Dermis blood vessel endothelial cell (primary cell): ENCODE measurements at regions not wholly inside any gene's neighbourhood (a gene's known extent, or its start where the extent isn't known, plus 50 kb on each side); places are given as distances from the start of the nearest gene placed in this dataset.
"Not testable (repeated sequence)": the region's sequence is repeated elsewhere in the genome, so short reads cannot be mapped to it uniquely, and the experiment has no call there.

Experiments used
- DNase-seq: peaks from one replicate; pipeline ENCODE4 v3.0.0; 2010

DNA sequence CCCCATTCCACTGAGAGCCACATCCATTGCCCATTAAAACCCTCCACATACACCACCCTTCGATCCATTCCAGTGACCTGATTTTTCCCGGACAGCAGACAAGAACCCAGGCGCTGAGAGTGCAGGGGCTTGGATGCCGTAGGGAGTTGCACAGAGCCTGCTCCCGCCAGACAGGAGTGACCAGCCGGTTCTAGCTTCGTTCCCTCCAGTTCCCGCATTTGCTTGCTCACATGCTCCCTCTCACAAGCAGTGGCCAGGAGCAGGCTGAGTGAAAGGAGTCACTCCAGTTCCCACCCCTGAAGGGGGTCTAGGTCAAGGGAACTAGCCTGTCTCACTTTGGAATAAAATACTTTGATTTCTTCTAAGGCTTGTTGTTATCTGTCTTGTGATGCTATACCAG lies 119.5 kb downstream of the SKIDA1 start:
- DNase-seq, result no peak

DNA sequence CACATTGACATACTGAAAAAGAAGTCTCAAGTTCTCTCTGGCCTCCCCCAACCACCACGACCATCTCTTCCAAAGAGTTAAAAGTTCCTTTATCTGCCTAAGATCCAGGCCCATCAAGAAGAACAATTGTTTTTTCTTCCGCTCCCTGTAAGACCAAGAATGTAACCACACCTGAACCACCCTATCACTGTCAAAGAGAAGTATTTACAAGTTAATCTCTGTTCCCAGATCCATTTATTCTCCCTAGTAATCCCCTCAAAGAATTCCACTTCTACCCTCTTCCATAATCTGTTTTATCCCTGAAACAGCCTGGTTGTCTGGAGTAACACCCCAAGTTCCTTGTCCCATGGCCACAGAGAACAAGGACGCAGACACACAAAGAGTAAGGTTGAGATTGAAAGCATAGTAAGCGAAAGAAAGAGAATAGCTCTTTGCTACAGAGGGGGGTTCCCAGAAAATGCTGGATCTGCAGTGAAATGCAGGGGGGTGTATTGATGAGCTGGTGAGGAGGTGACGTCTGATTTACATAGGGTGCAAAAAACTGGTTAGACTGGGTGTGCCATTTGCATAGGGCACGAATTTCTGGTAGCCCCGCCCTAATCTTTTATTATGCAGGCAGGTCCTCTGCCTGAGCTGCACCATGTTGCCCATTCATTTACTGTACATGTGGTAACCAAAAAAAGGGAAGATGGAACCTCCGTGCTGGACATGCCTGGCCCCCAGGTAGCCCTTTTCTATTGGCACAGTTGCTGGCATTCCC lies 122.0 kb downstream of the SKIDA1 start:
- no peak for DNase-seq

DNA sequence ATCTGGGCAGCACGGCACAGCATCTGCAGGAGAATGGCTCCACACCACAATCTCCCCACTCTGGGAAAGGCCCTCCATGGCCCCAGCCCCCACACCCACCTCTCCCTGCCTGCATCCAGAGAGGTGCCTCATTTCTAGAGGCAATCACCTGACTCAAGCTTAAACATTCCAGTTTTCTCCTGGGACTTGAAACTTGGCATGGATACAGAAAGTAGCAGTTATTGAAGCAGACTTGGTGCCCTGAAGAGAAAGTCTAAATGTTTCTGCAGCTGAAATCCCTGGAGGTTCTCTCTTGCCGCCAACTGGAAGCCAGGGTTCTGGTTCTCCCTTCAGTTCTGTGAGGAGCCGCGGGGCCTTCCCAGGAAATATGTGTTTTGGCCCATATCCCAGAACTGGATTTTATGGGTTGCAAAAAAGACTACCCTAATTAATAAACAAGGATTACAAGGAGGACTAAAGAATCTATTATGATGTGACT lies 122.8 kb downstream of the SKIDA1 start:
- DNase-seq, result peak; percentile 35

DNA sequence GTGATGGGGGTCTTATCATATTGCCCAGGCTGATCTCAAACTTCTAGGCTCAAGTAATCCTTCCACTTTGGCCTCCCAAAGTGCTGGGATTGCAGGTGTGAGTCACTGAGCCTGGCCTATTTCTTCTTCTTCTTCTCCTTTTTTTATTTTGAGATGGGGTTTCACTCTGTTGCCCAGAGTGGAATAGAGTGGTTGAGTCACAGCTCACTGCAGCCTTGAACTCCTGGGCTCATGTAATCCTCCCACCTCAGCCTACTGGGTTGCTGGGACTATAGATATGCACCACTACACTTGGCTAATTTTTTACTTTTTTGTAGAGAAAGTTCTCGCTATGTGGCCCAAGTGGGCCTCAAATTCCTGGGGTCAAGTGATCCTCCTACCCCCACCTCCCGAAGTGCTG lies 124.3 kb downstream of the SKIDA1 start:
- no peak for DNase-seq

DNA sequence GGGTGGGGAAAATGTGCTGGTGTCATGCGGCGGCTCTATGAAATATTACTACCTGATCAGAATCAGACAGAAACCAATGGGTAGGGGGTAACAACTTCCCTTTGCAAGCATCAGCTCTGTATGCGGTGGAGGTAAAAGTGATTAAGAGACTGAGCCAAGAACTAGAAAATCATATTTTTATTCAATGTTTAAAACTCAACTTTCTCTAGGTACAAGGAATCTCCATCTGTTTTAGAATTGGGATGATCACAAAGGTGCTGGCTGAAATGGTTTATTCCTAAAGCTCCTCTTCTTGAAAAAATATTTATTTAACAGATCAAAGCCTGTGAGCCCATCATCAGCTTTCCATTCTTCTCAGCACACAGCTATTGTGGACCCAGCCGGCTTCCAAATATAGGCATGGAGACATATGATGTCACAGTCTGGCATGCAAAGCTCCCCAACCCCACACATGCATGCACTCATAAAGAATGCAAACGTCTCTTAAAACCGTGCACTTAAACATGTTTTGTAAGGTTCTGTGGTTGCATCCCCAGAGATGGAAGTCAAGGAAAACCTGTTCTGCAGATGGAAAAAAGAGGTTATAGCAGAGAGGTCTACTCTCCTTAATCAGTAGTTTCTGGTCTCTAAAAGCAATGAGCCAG lies 126.0 kb downstream of the SKIDA1 start:
- DNase-seq, result peak; percentile 73

DNA sequence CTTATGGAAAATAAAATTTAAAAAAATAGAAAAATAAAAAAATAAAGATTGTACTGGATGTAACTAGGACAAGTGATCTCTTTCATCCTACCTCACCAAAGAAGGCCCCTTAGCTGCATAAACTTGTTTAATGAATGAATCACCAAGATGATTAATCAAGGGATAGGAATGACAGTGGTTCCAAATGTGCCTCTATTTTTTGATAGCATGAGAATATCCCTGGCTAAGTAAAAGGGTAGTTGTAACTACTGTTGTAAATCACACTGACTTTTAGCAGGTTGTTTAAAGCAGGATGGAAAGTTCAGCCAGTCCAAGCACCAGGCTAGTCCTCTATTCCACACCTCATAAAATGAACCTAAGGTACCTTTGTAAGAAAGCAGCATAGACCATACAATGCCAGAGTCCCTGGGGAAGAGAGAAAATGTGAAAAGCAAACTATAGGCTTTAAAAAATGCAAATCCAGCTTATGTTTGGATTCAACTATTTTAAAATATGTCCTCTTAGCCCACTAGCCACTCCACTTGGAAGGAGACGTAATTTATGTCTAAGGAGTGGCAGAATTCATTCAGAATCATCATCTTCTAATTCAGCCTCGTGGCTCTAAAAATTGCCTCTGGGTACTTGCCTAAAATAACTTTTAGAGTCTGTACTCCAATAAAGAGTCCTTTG lies 126.8 kb downstream of the SKIDA1 start:
- no peak for DNase-seq

DNA sequence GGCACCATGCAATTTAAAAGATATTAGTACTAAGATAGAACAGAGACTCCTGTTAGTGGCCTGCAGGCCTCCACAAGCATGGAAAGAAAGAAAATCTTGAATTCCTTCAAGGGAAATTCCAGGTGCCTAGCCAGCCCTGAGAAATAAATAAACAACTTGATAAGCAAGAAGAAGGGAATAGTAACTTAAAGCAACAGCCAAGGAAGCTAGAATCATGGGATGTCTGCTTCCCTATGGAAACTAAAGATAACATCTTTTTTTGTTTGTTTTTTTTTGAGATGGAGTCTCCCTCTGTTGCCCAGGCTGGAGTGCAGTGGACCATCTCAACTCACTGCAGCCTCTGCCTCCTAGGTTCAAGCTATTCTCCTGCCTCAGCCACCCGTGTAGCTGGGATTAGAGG lies 128.6 kb downstream of the SKIDA1 start:
- no peak for DNase-seq

DNA sequence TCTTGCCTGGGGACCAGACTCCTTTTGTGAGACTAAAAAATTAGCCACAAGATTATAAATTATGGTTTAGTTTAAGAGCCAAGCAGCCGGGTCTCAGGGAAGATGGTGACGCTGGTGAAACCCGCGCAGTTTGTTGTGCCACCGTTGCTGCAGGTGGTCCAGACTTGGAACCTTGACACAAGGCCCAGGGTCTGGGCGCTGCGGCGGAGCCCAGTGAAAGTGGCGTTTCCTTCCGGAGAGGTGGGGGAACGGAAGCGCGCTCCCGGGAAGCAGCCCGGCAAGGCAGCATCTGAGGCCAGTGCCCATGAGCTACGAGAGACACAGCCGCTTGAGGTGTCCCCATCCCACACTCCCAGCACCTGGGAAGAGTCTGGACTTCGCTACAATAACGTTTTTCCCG lies 131.6 kb downstream of the SKIDA1 start:
- no peak for DNase-seq

DNA sequence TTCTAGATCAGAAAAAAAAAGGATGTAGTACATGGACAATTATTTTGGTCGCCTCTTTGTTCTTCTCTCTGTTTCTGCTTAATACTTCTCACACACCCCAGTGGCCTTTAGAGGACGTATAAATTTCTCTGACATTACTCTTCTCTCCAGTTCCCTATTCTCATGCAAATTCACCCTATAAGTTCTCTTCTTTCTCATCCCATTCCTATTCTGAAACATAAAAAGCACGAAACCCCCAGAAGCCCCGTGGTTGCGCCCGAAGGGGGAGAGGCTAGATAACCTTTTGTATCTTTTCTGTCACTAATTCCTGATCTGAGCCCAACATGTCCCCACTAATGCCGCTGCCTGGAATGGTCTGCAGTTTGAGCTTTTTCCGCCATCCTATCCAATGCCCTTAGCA lies 136.9 kb downstream of the SKIDA1 start:
- no peak for DNase-seq

DNA sequence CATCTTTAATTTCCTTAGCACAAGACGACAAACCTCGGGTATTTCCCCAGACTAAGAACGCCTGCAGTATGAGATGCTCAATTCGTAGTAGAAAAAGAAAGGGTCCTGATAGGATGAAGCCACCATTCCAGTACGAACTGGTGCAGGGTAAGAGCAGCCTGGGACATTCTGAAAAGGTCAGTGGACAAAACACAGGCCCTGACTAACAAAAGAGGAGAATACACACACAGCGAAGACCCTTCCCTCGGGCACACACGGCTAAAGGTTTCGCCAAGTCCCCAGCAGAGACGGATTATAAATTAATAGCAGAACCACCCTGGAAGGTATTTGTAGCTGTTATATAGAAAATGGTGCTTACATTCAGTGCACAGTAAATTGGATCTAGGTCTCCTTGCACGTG lies 137.6 kb downstream of the SKIDA1 start:
- DNase-seq, result no peak

DNA sequence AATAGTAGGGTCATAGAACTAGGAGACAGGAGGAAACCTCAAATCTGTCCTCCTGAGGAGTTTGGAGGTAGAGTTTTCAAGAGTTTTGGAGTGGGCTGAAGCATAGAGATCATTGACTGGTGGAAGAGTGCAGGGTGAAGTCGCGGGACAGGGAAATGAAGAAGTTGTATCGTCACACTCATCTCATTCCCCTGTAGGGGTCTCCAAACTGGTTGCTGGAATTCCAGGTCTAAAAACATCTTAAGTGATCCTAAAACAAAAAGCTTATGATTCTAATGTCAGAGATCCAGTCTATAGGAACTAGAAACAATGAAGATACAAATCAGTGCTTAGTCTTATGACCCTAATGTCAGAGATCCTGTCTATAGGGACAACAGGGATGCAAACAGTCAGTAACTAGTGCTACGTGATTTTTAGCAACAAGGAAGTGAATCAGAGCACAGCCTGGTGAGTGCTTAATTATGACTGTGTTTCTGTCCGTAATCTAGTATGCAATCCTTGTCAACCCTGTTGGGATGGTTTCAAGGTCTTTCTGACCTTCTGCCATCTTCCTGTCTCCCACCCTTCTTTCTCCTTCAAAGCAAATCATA lies 139.4 kb downstream of the SKIDA1 start:
- DNase-seq, result peak; percentile 56

DNA sequence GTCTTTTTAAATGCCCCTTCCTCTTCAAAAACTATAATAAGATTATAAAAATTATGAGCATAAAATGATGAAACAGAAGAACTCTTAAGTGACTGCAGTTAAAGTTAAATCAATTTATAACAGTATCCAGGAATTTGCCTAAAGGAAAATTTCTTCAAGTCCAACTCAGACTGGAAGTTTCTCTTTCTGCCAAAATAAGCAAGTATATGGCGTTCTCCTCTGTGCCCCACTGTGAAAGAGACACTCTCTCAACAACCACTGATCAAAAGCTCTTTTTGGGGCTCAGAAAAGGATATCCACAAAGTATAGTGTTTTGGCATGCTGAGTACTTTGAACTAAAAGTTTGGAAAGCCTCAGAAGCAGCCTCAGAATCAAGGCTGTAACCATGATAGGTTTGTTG lies 139.9 kb downstream of the SKIDA1 start:
- no peak for DNase-seq

DNA sequence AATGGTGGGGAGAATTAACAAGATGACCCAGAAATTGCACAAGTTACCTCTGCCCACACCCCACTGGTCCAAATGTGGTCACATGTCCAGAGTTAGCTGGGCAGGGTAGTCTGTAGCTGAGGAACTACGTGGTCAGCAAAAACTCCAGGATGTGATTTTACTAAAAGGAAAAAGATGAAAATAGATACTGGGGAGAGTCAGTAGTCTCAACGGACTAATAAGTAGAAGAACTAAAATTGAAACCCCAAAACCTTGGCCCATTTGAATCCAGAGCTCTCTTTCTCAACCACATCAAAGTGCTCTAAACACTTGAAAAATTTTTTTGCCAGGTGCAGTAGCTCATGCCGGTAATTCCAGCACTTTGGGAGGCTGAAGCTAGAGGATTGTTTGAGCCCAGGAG lies 146.3 kb downstream of the SKIDA1 start:
- no peak for DNase-seq

DNA sequence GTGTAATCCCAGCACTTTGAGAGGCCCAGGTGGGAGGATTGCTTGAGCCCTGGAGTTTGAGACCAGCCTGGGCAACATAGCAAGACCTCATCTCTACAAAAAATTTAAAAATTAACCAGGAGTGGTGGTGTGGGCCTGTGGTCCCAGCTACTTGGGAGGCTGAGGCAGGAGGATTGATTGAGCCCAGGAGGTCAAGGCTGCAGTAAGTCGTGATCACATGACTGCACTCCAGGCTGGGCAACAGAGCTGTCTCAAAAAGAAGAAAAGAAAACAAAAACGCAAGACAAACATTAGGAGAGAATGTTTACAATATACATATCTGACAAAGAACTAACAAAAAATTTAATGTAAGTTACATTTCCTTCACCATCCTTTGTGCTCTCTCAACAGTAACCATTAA lies 150.2 kb downstream of the SKIDA1 start:
- not testable (repeated sequence) for DNase-seq

DNA sequence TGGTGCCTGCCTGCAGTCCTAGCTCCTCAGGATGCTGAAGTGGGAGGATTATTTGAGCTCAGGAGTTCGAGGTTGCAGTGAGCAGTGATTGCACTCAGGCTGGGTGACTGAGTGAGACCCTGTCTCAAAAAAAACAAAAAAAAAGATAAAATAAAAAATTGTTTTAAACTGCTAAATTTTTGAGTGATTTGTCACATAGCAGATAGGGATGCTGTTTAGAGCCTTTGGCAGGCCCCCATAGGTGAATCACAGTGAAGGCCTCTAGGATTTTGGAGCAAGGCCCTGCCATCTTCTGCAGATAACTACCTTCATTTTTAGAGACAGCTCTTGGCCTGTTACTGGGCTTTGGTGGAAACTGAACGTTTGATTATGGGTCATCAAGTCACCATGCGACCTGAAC lies 151.6 kb downstream of the SKIDA1 start:
- not testable (repeated sequence) for DNase-seq

DNA sequence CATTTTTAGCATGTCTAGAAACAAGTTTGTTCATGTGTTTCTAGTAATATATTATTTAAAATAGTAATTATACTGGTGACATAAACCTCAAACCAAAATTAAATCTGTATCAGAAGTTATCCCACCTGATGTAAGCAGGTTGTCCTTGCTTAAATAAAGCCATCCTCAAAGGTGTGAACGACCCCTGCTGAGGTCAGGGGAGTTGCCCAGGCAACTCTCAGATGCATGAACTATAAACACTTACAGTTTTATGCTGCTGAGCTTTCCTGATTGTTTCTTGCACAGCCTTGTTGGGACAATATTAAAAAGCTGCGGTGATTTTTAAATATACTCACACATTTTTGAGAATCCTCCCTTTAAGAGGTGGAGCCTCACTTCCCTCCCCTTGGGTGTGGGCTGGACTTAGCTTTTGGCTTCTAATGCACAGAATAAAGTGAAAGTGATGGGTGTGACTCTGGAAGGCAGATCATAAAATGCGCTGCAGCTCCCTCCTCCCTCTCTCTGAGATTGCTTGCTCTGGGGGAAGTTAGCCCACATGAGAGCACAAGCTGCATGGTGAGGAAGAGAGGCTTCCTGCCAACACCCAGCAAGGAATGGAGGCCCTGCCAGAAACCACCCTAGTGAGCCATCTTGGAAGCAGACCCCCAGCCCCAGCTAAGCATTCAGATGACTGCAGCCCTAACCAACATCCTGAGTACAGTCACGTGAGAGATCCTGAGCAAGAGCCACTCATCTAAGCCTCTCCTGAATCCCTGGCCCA lies 152.7 kb downstream of the SKIDA1 start:
- DNase-seq, result peak; percentile 75

DNA sequence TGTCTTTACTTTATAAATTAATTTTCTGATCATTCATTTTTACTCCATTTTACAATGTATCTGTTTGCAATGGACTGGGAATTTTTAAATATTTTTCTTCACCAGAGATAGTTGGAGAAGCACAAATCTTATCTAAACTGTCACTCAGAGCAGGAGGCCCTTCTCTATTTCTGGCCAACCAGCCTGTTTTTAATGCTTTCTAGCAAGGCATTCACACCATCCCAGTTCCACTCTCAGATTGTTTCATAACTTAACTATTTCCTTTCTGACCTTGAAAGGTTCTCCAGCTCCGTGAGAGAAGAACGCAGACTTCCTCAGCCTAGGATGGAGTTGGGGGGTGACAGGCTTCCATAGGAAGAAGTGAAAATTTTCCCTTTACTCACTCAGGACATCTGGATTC lies 155.8 kb downstream of the SKIDA1 start:
- DNase-seq, result peak; percentile 90

DNA sequence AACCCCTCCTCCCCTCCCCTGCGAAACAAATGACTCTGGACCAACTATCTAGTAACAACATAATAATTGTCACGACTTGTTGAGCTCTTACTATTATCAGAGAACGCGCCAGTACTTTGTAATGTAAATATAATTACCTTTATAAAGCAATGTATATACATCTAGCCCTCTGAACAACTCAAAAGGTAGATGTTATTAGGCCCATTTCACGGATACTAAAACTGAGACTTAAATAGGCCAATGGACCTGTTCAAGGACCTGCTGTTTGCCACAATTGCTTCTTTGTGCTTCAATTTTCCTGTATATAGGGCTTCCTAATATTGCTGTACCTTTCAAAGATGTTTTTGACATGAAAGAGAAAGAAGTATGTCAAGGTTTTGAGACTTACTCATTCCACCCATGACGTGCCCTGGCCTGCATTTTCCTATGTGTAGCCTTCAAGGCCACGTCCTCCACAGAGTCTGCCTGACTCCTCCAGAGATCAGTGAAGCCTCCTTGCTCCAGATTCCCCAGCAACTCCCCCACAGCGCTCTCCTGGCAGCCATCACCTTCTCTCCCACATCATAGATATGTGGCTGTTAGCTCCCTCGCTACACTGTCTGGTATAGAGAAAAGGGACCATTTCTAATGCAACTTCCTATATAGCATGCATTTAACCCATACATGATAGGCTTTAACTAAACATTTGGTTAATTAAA lies 156.6 kb downstream of the SKIDA1 start:
- peak; percentile 60 for DNase-seq

DNA sequence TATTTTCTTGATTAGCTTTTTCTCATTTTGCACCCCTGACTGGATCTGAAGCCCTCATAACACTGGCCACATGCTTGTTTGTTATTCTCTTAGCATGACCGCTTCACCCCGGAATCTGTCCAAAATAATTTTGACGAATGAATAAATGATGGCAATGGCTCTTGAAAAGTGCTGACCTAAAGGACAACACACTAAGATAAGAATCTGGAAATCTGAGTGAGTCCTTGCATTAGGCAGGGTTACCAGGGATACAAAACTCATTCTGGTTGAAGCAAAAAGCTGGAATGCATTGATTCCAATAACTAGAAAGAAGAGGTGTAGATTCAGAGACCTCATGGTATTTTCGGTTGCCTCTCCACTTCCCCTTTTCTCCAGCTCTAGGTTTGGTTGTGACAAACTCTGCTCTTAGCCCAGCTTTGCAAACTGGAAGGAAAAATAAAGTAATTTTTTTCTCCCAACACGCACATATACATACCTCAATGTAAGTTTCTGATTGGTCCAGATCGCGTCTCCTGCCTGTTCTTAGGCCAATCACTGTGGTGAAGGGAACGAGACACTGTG lies 157.4 kb downstream of the SKIDA1 start:
- no peak for DNase-seq

DNA sequence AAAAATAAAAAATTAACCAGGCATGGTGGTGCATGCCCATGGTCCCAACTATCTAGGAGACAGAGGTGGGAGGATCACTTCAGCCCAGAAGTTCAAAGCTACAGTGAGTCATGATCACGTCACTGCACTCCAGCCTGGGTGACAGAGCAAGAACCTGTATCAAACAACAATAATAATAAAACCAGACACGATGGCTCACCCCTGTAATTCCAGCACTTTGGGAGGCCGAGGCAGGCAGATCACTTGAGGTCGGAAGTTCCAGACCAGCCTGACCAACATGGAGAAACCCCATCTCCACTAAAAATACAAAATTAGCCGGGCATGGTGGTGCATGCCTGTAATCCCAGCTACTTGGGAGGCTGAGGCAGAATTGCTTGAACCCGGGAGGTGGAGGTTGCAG lies 159.4 kb downstream of the SKIDA1 start:
- DNase-seq, result peak; percentile 70
